ENCODE measurements at regions not wholly inside any gene's neighbourhood (a gene's known extent, or its start where the extent isn't known, plus 50 kb on each side); places are given as distances from the start of the nearest gene placed in this dataset.

- H3K27ac ChIP-seq, result peak overlapping the region in 3 of 4 donors; percentile 20 to 62 (median 48)
- peaks cover 13 to 29% (median 22%) of the 10 kb centered on the region in 4 donors for H3K4me1 ChIP-seq
- no peaks in the 10 kb centered on the region for H3K27me3 ChIP-seq
- no peak for TF ChIP-seq CTCF (IDR thresholded peaks at IDR 0.05)
- no peak for TF ChIP-seq EP300 (IDR thresholded peaks at IDR 0.05)
- no peak for TF ChIP-seq POLR2AphosphoS5 (IDR thresholded peaks at IDR 0.05)
- TF ChIP-seq POLR2A (IDR thresholded peaks at IDR 0.05), result no peak
- 74 to 93% methylated on average over 3 to 4 of the region's 4 CpGs for WGBS, 2 donors
- H3K9me3 ChIP-seq, result no peaks in the 10 kb centered on the region
- no peak for ATAC-seq (ENCODE audit: low FRiP score in 2 of 2)
- no peaks in the 10 kb centered on the region for H3K36me3 ChIP-seq
- DNase-seq, result peak in 1 of 2 donors; percentile 2
- H3K4me3 ChIP-seq, result no peak overlapping the region
These were observed 147.7 kb downstream of the SMAD6 start for GRCh38 chr15:66849746-66850077.

- peak in 1 of 2 donors; percentile 78 for DNase-seq
- no peaks in the 10 kb centered on the region for H3K36me3 ChIP-seq
- 70 to 80% methylated on average over 20 to 25 of the region's 25 CpGs for whole genome bisulfite sequencing, 2 donors
- H3K27me3 ChIP-seq, result no peaks in the 10 kb centered on the region
- H3K9me3 ChIP-seq, result no peaks in the 10 kb centered on the region
- H3K27ac ChIP-seq, result peak overlapping the region in 3 of 4 donors; percentile 20 to 62 (median 48)
- H3K4me3 ChIP-seq, result no peak overlapping the region
- H3K4me1 ChIP-seq, result peaks cover 13 to 29% (median 22%) of the 10 kb centered on the region in 4 donors
- no peak for ATAC-seq (ENCODE audit: low FRiP score in 2 of 2)
- TF ChIP-seq POLR2AphosphoS5 (IDR thresholded peaks at IDR 0.05) (no peak), EP300 (IDR thresholded peaks at IDR 0.05) (no peak), CTCF (IDR thresholded peaks at IDR 0.05) (no peak), POLR2A (IDR thresholded peaks at IDR 0.05) (no peak)
These were observed 148.3 kb downstream of the SMAD6 start for GRCh38 chr15:66850078-66850991.

GRCh38 chr15:66850996-66851310 lies 148.9 kb downstream of the SMAD6 start:
- Histone ChIP-seq H3K27ac (peak overlapping the region in 2 of 4 donors; percentile 48 to 62), H3K27me3 (no peaks in the 10 kb centered on the region), H3K36me3 (no peaks in the 10 kb centered on the region), H3K4me1 (peaks cover 13 to 29% (median 22%) of the 10 kb centered on the region in 4 donors), H3K4me3 (no peak overlapping the region), H3K9me3 (no peaks in the 10 kb centered on the region)
- ATAC-seq (ENCODE audit: low FRiP score in 2 of 2), result no peak
- TF ChIP-seq POLR2A (IDR thresholded peaks at IDR 0.05) (no peak), EP300 (IDR thresholded peaks at IDR 0.05) (no peak), CTCF (IDR thresholded peaks at IDR 0.05) (no peak), POLR2AphosphoS5 (IDR thresholded peaks at IDR 0.05) (no peak)
- DNase-seq, result no peak
- 17 to 21% methylated on average over 6 of the region's 6 CpGs for WGBS, 2 donors

- peak; percentile 94 to 96 for ATAC-seq (ENCODE audit: low FRiP score in 2 of 2)
- 20 to 26% methylated on average over 19 to 26 of the region's 26 CpGs for WGBS, 2 donors
- no peak for TF ChIP-seq EP300 (IDR thresholded peaks at IDR 0.05)
- peak in 1 of 2 donors; percentile 57 for TF ChIP-seq POLR2AphosphoS5 (IDR thresholded peaks at IDR 0.05)
- TF ChIP-seq CTCF (IDR thresholded peaks at IDR 0.05), result peak; percentile 97 to 98 (median 98)
- no peak for TF ChIP-seq POLR2A (IDR thresholded peaks at IDR 0.05)
- Histone ChIP-seq H3K4me3 (no peak overlapping the region), H3K9me3 (no peaks in the 10 kb centered on the region), H3K27me3 (no peaks in the 10 kb centered on the region), H3K36me3 (no peaks in the 10 kb centered on the region), H3K4me1 (peaks cover 13 to 29% (median 22%) of the 10 kb centered on the region in 4 donors), H3K27ac (peak overlapping the region in 3 of 4 donors; percentile 10 to 62 (median 43))
- DNase-seq, result peak; percentile 90 to 94
These were observed 149.5 kb downstream of the SMAD6 start for GRCh38 chr15:66851311-66852063.

All from upper lobe of left lung (tissue), 6 donors.